ENCODE measurements at regions not wholly inside any gene's neighbourhood (a gene's known extent, or its start where the extent isn't known, plus 50 kb on each side); places are given as distances from the start of the nearest gene placed in this dataset.

GRCh38 chr4:30881985-30882384, 161.8 kb downstream of the PCDH7 start:
- no peak for TF ChIP-seq SNAI2 (CRISPR knock-in tag; IDR thresholded peaks at IDR 0.05)
- no peak for TF ChIP-seq ZNF565 (CRISPR knock-in tag; conservative IDR thresholded peaks at IDR 0.05; ENCODE audit: low read depth)
- TF ChIP-seq PATZ1 (CRISPR knock-in tag; IDR thresholded peaks at IDR 0.05; ENCODE audit: borderline replicate concordance): no peak
- TF ChIP-seq CSDC2 (CRISPR knock-in tag; IDR thresholded peaks at IDR 0.05): no peak
- TF ChIP-seq CREB5 (CRISPR knock-in tag; IDR thresholded peaks at IDR 0.05; ENCODE audit: low read depth): no peak
- TF ChIP-seq ZFP3 (CRISPR knock-in tag; IDR thresholded peaks at IDR 0.05): no peak
- TF ChIP-seq POU6F1 (CRISPR knock-in tag; IDR thresholded peaks at IDR 0.05; ENCODE audit: borderline replicate concordance, low read depth): no peak
- no peak for TF ChIP-seq ARNTL (CRISPR knock-in tag; IDR thresholded peaks at IDR 0.05; ENCODE audit: borderline replicate concordance, low read depth)
- no peak for TF ChIP-seq RARB (CRISPR knock-in tag; IDR thresholded peaks at IDR 0.05)
- no peak for TF ChIP-seq ISL1 (CRISPR knock-in tag; IDR thresholded peaks at IDR 0.05)
- no peak for ATAC-seq

GRCh38 chr4:30882443-30882842, 162.3 kb downstream of the PCDH7 start:
- no peak for TF ChIP-seq ZNF70 (CRISPR knock-in tag; IDR thresholded peaks at IDR 0.05)
- no peak for TF ChIP-seq OSR1 (CRISPR knock-in tag; IDR thresholded peaks at IDR 0.05)
- no peak for TF ChIP-seq BACH2 (CRISPR knock-in tag; IDR thresholded peaks at IDR 0.05; ENCODE audit: borderline replicate concordance)
- no peak for TF ChIP-seq ZNF8 (CRISPR knock-in tag; IDR thresholded peaks at IDR 0.05)
- no peak for TF ChIP-seq CSDC2 (CRISPR knock-in tag; IDR thresholded peaks at IDR 0.05)
- TF ChIP-seq ESRRG (CRISPR knock-in tag; IDR thresholded peaks at IDR 0.05): no peak
- no peak for TF ChIP-seq ZNF565 (CRISPR knock-in tag; conservative IDR thresholded peaks at IDR 0.05; ENCODE audit: low read depth)
- no peak for TF ChIP-seq TOX (CRISPR knock-in tag; IDR thresholded peaks at IDR 0.05; ENCODE audit: borderline replicate concordance)

GRCh38 chr4:30882995-30883675, 163.0 kb downstream of the PCDH7 start:
- no peak for TF ChIP-seq RARB (CRISPR knock-in tag; IDR thresholded peaks at IDR 0.05)
- TF ChIP-seq SNAI2 (CRISPR knock-in tag; IDR thresholded peaks at IDR 0.05): no peak
- no peak for TF ChIP-seq ESRRG (CRISPR knock-in tag; IDR thresholded peaks at IDR 0.05)
- no peak for TF ChIP-seq ZFP3 (CRISPR knock-in tag; IDR thresholded peaks at IDR 0.05)
- no peak for TF ChIP-seq CREB5 (CRISPR knock-in tag; IDR thresholded peaks at IDR 0.05; ENCODE audit: low read depth)
- no peak for ATAC-seq

More at GRCh38 chr4:30882443-30882842, 162.3 kb downstream of the PCDH7 start:
- no peak for ATAC-seq

GRCh38 chr4:30901461-30902451, 181.6 kb downstream of the PCDH7 start:
- no peak for ATAC-seq
- TF ChIP-seq PATZ1 (CRISPR knock-in tag; IDR thresholded peaks at IDR 0.05; ENCODE audit: borderline replicate concordance) (no peak), CSRNP3 (CRISPR knock-in tag; IDR thresholded peaks at IDR 0.05) (no peak), ZNF565 (CRISPR knock-in tag; conservative IDR thresholded peaks at IDR 0.05; ENCODE audit: low read depth) (no peak), POU6F1 (CRISPR knock-in tag; IDR thresholded peaks at IDR 0.05; ENCODE audit: borderline replicate concordance, low read depth) (no peak), BACH2 (CRISPR knock-in tag; IDR thresholded peaks at IDR 0.05; ENCODE audit: borderline replicate concordance) (no peak), ISL1 (CRISPR knock-in tag; IDR thresholded peaks at IDR 0.05) (no peak), TCF4 (CRISPR knock-in tag; IDR thresholded peaks at IDR 0.05; ENCODE audit: borderline replicate concordance) (no peak), ZFP3 (CRISPR knock-in tag; IDR thresholded peaks at IDR 0.05) (no peak), GLIS3 (CRISPR knock-in tag; IDR thresholded peaks at IDR 0.05) (no peak), ZFP30 (CRISPR knock-in tag; IDR thresholded peaks at IDR 0.05) (no peak), RARB (CRISPR knock-in tag; IDR thresholded peaks at IDR 0.05) (no peak), ESRRG (CRISPR knock-in tag; IDR thresholded peaks at IDR 0.05) (no peak), ZC3H10 (CRISPR knock-in tag; IDR thresholded peaks at IDR 0.05) (no peak), PPARA (CRISPR knock-in tag; IDR thresholded peaks at IDR 0.05; ENCODE audit: borderline replicate concordance) (no peak)

All from SK-N-SH treated with all-trans-retinoic acid at 6 μM for 48 hours (cell line).